GM12878 (cell line): ENCODE measurements at regions not wholly inside any gene's neighbourhood (a gene's known extent, or its start where the extent isn't known, plus 50 kb on each side); places are given as distances from the start of the nearest gene placed in this dataset.
"Not testable (repeated sequence)": the region's sequence is repeated elsewhere in the genome, so short reads cannot be mapped to it uniquely, and the experiment has no call there.

Source experiments
- ATAC-seq: fragments of 200-7000 bp; cut with Tn5 transposase; 3 replicates; pipeline ENCODE4 v1.9.1; 2020; ENCODE audit warnings: mild to moderate bottlenecking, moderate library complexity
- BruUV-seq: library from RNA; stranded (reverse); fragments of 400-500 nt; replicated peaks from 2 replicates; lab custom pipeline; 2021; lab: Mats Ljungman, UMichigan
- CTCF ChIA-PET: fragments of 300-600 bp; sonication (Branson Sonifier 250); formaldehyde crosslinking; extraction: SDS; loops from one replicate; lab custom pipeline; 2021; ENCODE audit warnings: inconsistent platforms; lab: Yijun Ruan, JAX
- POLR2A ChIA-PET: fragments of 350-600 bp; formaldehyde crosslinking; extraction: SDS; loops from one replicate; lab custom pipeline; 2021; ENCODE audit warnings: inconsistent platforms; lab: Charles Lee
- RAD21 ChIA-PET: fragments of 300-600 bp; sonication (Branson Sonifier 250); formaldehyde crosslinking; loops from one replicate; lab custom pipeline; 2023; ENCODE audit warnings: antibody characterized with exemption; ENCODE audit not compliant: unreplicated experiment; lab: Charles Lee
- SMC1A ChIA-PET: fragments of 300-600 bp; sonication (Branson Sonifier 250); formaldehyde crosslinking; loops from one replicate; lab custom pipeline; 2023; ENCODE audit not compliant: unreplicated experiment, uncharacterized antibody; lab: Charles Lee
- DNase-seq: peaks from one replicate; pipeline ENCODE4 v3.0.0-alpha.2; 2011; ENCODE audit warnings: low read depth, low spot score
- FAIRE-seq: peaks from 3 replicates; lab custom pipeline; 2011; peaks lifted over from hg19 to GRCh38; lab: Jason Lieb, UNC
- H2AFZ ChIP-seq: 2 replicates; pipeline ENCODE4 v1.6.0; 2011; ENCODE audit warnings: low read depth, low read length, control low read depth; ENCODE audit not compliant: control insufficient read depth
- H3K27ac ChIP-seq: 2 replicates; pipeline ENCODE4 v1.5.1; 2011; ENCODE audit warnings: control low read depth; ENCODE audit not compliant: control insufficient read depth, insufficient read depth
- H3K27me3 ChIP-seq, 2 experiments: replicated peaks in 1 of 2; 2 replicates each; pipeline versions ENCODE4 v1.6.0 to v1.6.1; 2011; ENCODE audit warnings: low read length in 1 of 2; ENCODE audit not compliant: control insufficient read depth in 2 of 2, insufficient read depth in 2 of 2
- H3K36me3 ChIP-seq, 2 experiments: 2 replicates each; pipeline ENCODE4 v1.5.1; 2011; ENCODE audit warnings: low read length in 1 of 2; ENCODE audit not compliant: control insufficient read depth in 2 of 2, insufficient read depth in 2 of 2
- H3K4me1 ChIP-seq: 2 replicates; pipeline ENCODE4 v1.6.1; 2011; ENCODE audit warnings: mild to moderate bottlenecking, low read length, moderate library complexity, mixed read lengths; ENCODE audit not compliant: control insufficient read depth, insufficient read depth
- H3K4me2 ChIP-seq: 2 replicates; pipeline ENCODE4 v1.6.0; 2011; ENCODE audit warnings: control low read depth; ENCODE audit not compliant: control insufficient read depth, insufficient read depth
- H3K4me3 ChIP-seq: fragments of 200-600 bp; sonication (generic); 2 replicates; pipeline ENCODE4 v1.5.1; 2016
- H3K79me2 ChIP-seq: 2 replicates; pipeline ENCODE4 v1.6.0; 2011; ENCODE audit warnings: low read length; ENCODE audit not compliant: control insufficient read depth, insufficient read depth
- H3K9ac ChIP-seq: 2 replicates; pipeline ENCODE4 v1.8.0; 2011; ENCODE audit warnings: low read length, control low read depth, mixed read lengths; ENCODE audit not compliant: control insufficient read depth, insufficient read depth
- H3K9me3 ChIP-seq: replicated peaks from 3 replicates; pipeline ENCODE4 v1.5.1; 2011; ENCODE audit warnings: mild to moderate bottlenecking, low read length; ENCODE audit not compliant: control insufficient read depth, insufficient read depth
- H4K20me1 ChIP-seq: 2 replicates; pipeline ENCODE4 v1.6.0; 2011; ENCODE audit not compliant: control insufficient read depth, insufficient read depth
- ATF3 ChIP-seq: IDR thresholded peaks from 2 replicates; pipeline ENCODE4 v1.6.1; 2011; ENCODE audit warnings: low read depth, mild to moderate bottlenecking, low read length, moderate library complexity, borderline replicate concordance; ENCODE audit errors: extremely low read depth
- CBFB ChIP-seq: IDR thresholded peaks from 2 replicates; pipeline ENCODE4 v1.6.1; 2016; ENCODE audit warnings: antibody characterized with exemption, low read depth
- EED ChIP-seq: sonication (generic); IDR thresholded peaks from 2 replicates; pipeline ENCODE4 v1.6.1; 2016; ENCODE audit warnings: antibody characterized with exemption, low read depth
- HCFC1 ChIP-seq: fragments of 150-350 bp; IDR thresholded peaks from 2 replicates; pipeline ENCODE4 v1.6.1; 2014; ENCODE audit warnings: low read length
- WGBS: methylation state at CpG from one replicate; pipeline ENCODE4 v1.1.6; 2016; ENCODE audit warnings: low lambda C conversion rate; ENCODE audit not compliant: insufficient replicate concordance, insufficient coverage; ENCODE audit errors: missing lambda C conversion rate; 5-methylcytosine and 5-hydroxymethylcytosine counted together
- in situ Hi-C: fragments of 300-500 bp; cut with MboI; formaldehyde crosslinking; loops from 9 replicates; pipeline ENCODE4 v1.14.3; 2018; ENCODE audit warnings: mixed read lengths
- intact Hi-C: fragments of 100-400 bp; cut with micrococcal nuclease; formaldehyde crosslinking; loops from one replicate; pipeline ENCODE4 v1.14.2; 2022; ENCODE audit not compliant: unreplicated experiment

DNA sequence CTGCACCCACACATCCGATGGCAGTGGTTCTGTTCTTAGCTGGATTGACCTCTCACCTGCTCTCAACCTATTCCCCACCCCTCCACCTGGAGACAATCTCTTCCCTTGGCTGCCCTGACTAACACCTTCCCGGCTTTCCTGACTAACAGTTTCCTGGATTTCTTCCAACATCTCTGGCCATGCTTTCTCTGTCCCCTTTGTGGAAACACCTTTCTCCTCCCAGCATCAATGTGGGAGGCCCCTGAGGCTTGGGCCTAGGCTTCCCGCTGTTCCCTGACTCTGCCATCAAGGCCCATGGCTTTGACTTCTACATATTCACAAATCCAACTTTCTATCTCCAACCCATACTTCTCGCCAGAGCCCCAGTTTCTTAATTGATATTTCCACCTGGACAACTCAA lies 142.8 kb upstream of the ATP2B2 start (continued):
- TF ChIP-seq HCFC1 (no peak), EED (no peak), CBFB (no peak)

DNA sequence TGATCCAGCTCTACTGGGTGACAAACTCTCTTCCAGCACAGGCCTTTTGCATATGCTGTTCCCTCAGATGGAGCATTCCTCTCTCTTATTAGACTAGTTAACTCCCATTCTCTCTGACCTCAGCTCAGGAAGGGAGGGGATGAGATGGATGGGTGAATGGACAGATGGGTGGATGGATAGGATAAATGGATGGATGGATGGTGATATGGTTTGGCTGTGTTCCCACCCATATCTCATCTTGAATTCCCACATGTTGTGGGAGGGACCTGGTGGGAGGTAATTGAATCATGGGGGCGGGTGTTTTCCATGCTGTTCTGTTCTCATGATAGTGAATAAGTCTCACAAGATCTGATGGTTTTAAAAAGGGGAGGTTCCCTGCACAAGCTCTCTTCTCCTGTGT lies 144.1 kb upstream of the ATP2B2 start:
- BruUV-seq, H3K36me3 ChIP-seq, H4K20me1 ChIP-seq, H3K9me3 ChIP-seq, intact Hi-C loops, CTCF ChIA-PET, H3K79me2 ChIP-seq, H3K27ac ChIP-seq, RAD21 ChIA-PET, ATAC-seq, FAIRE-seq, in situ Hi-C loops, H3K9ac ChIP-seq, H3K27me3 ChIP-seq, H2AFZ ChIP-seq, H3K4me1 ChIP-seq, SMC1A ChIA-PET, DNase-seq, H3K4me2 ChIP-seq, POLR2A ChIA-PET, H3K4me3 ChIP-seq: not testable (repeated sequence)
- WGBS = 23% methylated on average over 1 of the region's 1 CpG

GRCh38 chr3:10651506-10651905 lies 146.1 kb upstream of the ATP2B2 start:
- no peak overlapping the region for H2AFZ ChIP-seq
- no peak for FAIRE-seq
- no peak for ATAC-seq
- intact Hi-C loops = no loop called here
- no peak for TF ChIP-seq ATF3
- H3K27ac ChIP-seq = no peak overlapping the region
- no peak overlapping the region for H3K4me2 ChIP-seq
- no peak overlapping the region for H3K9ac ChIP-seq
- no peaks in the 10 kb centered on the region for H4K20me1 ChIP-seq
- SMC1A ChIA-PET = no interaction called here
- H3K4me3 ChIP-seq = no peak overlapping the region
- in situ Hi-C loops = no loop called here
- DNase-seq = no peak
- H3K27me3 ChIP-seq = peaks cover 2% of the 10 kb centered on the region in 2 experiments; a peak in 3 of 4 replicates
- CTCF ChIA-PET = no interaction called here
- H3K79me2 ChIP-seq = no peaks in the 10 kb centered on the region
- H3K4me1 ChIP-seq = no peaks in the 10 kb centered on the region
- POLR2A ChIA-PET = no interaction called here
- H3K36me3 ChIP-seq = no peaks in the 10 kb centered on the region
- RAD21 ChIA-PET = no interaction called here
- no peaks in the 10 kb centered on the region for H3K9me3 ChIP-seq
- BruUV-seq = no TSS peak
